ENCODE measurements at regions not wholly inside any gene's neighbourhood (a gene's known extent, or its start where the extent isn't known, plus 50 kb on each side); places are given as distances from the start of the nearest gene placed in this dataset.

GRCh38 chr15:95910643-95911212 is 419.8 kb upstream of the NR2F2 start:
- no peak for DNase-seq

DNA sequence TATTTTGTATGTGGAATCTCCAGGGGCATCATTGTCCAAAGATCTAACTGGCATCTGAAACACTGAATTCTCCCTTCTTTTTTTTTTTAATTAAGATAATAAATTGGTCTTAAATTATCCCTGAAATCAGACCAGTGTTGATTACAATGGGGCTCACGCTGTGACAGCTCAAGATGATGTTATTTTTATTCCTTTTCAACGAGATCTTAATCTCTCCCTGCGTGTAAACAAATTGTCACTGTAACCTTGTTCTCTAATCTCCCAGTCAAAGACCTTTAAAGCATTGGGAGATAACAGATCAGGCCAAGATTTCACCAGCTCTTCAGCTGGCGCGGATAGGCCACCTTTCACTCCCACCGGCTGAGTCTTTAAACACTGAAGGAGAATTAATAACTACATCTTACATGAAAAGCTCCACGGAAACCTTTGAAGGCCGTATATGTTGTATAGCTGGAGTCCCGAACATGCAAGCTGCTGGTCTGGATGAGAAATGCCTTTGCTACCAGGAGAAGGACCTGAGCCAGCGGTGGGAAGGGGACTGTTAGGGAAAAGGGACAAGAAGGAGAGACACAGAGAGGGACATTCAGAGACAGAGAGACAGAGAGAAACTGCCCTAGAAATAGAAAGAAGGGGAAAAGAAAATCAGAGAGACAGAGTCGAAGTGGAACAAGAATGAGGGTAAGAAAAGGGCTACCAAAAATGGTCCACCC is 418.8 kb upstream of the NR2F2 start:
- no peak for DNase-seq

DNA sequence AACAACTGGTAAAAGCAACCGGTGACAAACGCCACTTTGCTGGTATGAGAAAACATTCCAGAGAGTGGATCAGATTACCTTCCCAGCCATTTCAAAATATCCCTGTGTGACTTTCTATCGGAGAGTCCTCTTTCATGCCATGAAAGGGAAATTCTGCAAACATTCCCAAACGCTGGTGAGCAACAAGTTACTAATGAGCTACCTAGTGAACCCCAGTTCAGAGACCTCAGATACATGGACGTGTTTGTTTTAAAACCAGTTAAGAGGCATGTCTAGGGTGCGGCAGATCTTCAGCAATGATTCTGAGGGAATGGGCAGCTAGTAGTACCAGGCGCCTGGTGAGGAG is 418.2 kb upstream of the NR2F2 start:
- no peak for DNase-seq

DNA sequence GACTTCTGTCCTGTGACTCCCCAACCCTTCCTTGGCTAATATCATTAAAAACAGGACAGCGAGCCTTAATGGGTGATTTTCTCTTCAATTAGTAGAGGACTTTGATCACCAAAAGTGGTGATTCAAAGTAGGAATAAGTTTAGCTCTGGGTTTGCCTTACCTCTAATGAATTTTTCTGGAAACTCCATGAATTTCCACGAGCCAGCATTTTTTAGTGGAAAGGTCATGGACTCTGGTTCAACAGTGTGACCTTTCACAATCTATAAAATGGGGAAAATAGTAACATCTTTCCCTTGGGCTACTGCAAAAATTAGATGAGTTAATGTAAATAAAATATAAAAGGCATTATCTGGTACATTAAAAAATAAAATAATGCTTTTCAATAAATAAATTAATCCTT is 417.8 kb upstream of the NR2F2 start:
- no peak for DNase-seq

DNA sequence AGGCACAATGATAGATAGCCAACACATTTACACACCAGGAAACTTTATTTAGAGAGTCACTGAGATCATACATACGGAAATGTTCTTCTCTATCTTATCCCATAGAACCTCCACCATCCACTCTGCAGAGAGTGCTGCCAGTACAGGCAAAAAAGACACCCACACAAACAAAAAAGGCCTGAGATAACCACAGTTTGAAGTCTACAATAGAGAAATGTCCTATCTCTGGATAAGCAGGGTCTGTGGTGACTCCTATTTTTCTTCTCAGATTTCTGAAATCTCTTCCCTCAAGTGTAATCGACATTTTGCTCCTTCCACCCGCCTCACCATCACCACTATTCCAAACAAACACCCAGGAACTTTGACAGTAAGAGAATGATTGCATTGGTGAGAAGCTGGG is 413.9 kb upstream of the NR2F2 start:
- no peak for DNase-seq

DNA sequence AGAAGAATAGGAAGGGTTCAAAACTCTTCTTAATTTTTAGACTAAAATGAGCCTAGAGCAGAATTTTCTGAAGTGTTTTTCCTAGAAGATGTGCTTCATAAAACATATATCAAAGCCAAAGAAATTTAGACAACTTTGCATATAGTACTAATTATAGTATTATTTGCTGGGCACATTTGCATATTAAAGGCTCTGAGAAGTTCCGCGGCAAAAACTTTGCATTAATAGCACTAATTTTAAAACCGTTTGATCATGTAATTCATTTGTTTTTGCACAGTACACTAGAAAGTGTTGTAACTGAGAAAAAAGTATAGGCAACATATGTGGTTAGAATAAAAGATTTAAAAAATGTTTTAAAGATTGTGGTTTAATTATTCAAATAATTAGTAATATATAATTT is 412.0 kb upstream of the NR2F2 start:
- no peak for DNase-seq

GRCh38 chr15:95919460-95919859 is 411.0 kb upstream of the NR2F2 start:
- no peak for DNase-seq

- DNase-seq, result no peak
Observed at GRCh38 chr15:95921404-95921803, 409.1 kb upstream of the NR2F2 start.

DNA sequence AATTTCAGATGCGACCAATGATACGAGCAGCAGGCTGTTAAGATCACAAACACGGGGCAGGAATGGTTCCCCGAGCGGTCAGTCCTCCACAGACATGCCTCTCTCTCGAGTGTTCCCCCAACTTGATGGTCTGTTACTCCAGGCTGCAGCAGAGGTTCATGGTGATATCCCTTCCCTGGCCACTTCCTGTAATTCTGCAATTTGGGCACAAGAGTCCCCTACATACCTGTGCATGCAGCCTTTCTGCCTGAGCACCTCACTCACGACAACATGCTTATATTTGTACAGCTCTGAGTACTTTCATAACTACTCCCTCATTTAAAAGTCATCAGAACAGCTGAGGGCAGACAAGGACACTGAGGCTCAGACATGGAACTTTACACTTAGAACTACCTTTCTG is 408.1 kb upstream of the NR2F2 start:
- DNase-seq, result no peak

- no peak for DNase-seq
Observed at GRCh38 chr15:95923792-95924191, 406.7 kb upstream of the NR2F2 start.

DNA sequence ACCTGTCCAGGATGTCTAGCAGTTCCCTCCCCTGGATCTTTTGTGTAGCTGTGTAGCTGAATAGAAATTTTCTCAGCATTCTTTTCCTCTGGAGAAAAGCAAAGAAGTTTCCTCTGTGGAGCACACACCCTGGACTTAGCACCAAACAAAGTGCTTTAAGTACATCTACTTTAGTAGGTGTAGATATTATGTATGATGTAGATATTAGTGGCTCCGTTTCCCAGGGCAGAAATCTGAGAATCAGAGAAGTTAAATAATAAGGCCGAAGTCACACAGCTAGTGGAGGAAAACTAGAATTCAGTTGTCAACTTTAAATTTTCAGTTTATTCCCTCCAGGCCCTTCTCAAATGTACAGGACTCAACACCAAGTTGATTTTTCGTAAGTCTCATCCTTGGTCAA is 401.7 kb upstream of the NR2F2 start:
- DNase-seq, result no peak

- DNase-seq, result no peak
Observed at GRCh38 chr15:95929232-95929846, 401.2 kb upstream of the NR2F2 start.

DNA sequence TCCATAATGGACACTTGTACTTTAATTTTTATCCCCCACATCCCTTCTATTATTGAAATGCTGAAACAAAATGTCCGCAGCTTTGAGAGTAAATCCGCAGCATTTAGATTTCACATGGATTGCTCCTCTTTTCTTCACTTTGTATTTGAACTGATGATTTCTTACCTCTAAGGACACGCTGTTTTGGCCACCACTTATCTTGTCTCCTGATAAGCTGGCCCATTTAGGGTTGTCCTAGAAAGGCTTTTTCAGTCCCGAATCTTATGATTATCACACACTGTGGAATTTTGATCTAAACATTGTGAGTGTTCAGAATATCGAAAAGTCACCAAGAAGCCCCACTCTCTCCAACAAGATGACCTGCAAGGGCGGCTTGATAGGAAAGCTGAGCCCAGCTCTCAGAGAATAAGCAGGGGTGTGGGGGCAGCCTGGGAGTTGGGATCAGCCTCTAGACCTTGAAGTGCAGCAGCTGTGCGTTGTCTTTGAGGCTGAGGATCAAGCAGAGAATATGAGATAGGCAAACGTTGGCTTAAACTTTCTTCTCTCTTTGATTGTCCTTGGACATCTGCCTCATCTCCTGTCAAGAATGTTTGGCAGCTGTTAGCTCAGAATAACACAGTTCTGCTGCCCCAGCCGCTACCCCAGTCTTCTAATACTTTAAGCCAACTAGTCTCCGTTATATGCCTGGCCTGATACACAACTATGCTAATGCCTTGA is 399.7 kb upstream of the NR2F2 start:
- no peak for DNase-seq

- DNase-seq, result no peak
Observed at GRCh38 chr15:95931619-95932018, 398.9 kb upstream of the NR2F2 start.

DNA sequence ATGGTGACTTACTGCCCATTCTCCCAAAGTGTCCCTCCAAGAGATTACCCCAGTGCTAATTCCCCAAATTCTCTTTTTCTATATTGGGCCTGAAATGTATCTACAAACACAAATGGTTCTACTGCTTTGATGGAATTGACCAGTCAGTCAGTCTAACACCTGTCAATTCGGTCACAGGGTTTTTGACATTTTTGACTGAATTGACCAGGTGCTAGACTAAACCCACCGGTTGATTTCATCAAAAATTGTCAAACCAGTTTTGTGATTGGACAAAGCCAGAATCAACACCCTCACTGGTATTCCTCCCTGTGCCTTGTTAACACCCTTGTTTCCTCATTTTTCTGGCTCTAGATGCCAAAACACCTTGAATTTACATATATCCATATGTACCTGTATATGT is 398.4 kb upstream of the NR2F2 start:
- no peak for DNase-seq

DNA sequence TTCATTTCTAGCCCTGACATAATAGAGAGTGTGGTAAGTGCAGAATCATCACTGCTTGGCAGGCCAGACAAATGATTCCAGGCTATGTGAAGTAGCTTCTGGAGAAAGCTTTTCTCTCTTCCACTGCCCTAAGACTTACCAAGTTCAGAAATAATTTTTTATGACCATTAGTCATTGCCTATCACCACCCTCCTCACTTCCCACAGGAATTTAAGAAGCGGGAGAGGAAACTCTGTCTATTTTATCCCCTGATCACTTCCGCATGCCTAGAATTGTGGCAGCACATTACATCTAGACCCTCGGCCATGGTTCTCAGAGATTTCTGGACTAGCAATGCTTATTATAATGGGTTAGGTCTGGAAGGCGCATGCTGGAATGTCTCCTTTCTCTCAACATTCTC is 397.8 kb upstream of the NR2F2 start:
- no peak for DNase-seq

GRCh38 chr15:95935852-95936251 is 394.6 kb upstream of the NR2F2 start:
- no peak for DNase-seq

GRCh38 chr15:95937128-95937528 is 393.4 kb upstream of the NR2F2 start:
- DNase-seq, result no peak

- DNase-seq, result no peak
Observed at GRCh38 chr15:95940431-95940985, 390.0 kb upstream of the NR2F2 start.

DNA sequence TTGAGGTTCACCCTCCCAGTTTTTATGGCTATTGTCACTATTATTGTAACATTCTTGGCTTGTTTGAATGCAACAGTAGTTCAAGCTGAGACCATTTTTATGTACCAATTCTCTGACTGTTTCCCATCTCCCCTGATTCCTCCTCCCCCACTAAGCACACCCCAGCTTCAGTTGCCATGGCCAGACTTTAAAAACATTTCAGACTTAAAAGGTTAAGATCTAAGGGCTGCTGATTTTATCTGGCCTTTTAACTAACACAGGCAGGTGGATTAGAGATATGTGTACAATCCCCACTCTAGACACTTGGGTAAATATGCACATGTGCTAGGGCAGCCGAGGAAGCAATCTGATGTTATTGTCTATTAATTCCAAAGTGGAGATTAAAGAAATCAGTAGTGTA is 386.3 kb upstream of the NR2F2 start:
- no peak for DNase-seq

- DNase-seq, result no peak
Observed at GRCh38 chr15:95944661-95945255, 385.7 kb upstream of the NR2F2 start.

DNA sequence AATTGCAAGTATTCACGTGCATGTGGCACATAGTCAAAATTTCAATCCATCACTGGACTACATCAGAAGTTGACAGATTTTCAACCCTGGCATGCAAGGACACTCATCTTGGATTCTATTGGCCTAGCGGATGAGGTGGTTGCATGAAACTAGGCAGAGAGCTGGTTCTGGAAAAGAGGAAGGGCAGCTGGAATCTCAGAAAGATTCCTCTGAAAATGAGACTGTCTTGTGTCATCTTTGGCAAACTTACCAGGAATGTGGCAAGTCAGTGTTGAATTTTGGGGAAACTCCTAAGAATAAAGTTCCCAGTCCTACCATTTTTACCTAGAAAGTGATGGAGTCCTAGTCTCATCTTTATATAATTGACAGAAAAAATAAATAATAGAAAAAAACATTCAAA is 384.3 kb upstream of the NR2F2 start:
- no peak for DNase-seq

DNA sequence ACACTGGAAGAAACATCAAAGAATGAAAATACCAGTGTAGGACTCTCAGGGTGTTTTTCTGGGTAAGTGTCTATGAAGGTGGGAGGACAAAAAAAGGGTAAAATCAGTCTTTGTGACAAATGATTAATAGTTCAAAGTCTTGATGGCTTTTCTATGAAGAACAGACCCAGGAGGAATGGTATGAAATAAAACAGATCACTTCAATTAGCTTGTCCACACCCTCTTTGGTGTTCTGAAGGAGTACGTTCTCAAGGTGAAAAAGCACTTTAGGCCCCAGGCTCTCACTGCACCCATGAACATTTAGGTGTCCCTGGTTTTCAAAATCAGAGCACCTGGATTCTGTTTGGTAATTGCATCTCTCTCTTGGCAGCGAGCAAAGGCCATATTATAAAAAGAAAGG is 383.6 kb upstream of the NR2F2 start:
- no peak for DNase-seq

- no peak for DNase-seq
Observed at GRCh38 chr15:95948411-95948810, 382.1 kb upstream of the NR2F2 start.

All from NCI-H146 (cell line).